GM12891 (cell line): ENCODE measurements at regions not wholly inside any gene's neighbourhood (a gene's known extent, or its start where the extent isn't known, plus 50 kb on each side); places are given as distances from the start of the nearest gene placed in this dataset.

ENCODE experiments used
- PAX5 ChIP-seq: IDR thresholded peaks from 2 replicates; pipeline ENCODE4 v1.6.1; 2011; ENCODE audit warnings: low read length, moderate library complexity, mild to moderate bottlenecking; ENCODE audit not compliant: insufficient read depth, severe bottlenecking
- POLR2A ChIP-seq: IDR thresholded peaks from 2 replicates; pipeline ENCODE4 v1.6.1; 2011; ENCODE audit warnings: low read depth, low read length, control low read depth
- POLR2AphosphoS5 ChIP-seq: IDR thresholded peaks from 2 replicates; pipeline ENCODE4 v1.6.1; 2011; ENCODE audit warnings: low read depth, low read length, control low read depth
- POU2F2 ChIP-seq: IDR thresholded peaks from 2 replicates; pipeline ENCODE4 v1.6.1; 2011; ENCODE audit warnings: low read depth, mild to moderate bottlenecking, control low read depth, low read length, moderate library complexity
- SPI1 ChIP-seq: IDR thresholded peaks from 2 replicates; pipeline ENCODE4 v1.6.1; 2011; ENCODE audit warnings: low read depth, low read length, control low read depth
- TAF1 ChIP-seq: IDR thresholded peaks from 2 replicates; pipeline ENCODE4 v1.6.1; 2011; ENCODE audit warnings: low read depth, low read length, control low read depth

DNA sequence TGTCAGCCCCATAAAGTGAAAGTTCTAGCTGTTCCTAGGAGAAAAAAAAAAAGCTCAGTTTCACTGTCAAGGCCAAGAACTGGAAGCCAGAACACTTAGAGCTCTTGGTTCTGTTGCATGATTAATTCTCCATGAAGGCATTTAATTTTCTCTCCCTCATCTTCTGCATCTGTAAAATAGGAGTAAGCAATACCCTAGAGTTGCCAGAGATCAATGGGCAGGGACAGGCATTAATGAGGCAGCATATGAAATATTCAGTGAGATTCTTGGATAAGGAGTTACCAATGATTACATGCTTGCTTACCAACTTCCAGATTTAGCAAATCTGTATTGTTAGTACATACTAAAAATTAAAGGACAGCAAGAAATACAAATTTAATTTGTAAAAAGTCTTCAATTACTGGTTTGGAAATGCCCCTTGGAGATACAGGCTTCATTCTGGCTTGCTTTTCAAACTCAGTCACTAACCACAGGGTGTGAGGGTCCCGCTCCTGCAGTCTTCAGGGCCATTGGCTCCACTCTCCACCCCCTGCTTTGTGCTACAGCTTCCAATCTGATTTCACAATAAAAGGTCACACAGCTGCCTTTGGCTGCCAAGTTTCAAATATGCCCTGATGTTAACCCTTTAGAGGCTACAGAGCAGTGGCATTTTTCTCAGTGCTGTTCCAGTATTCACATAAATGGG, 624.6 kb downstream of the BNC2 start:
- TF ChIP-seq TAF1 (no peak), SPI1 (no peak), POLR2AphosphoS5 (no peak), POLR2A (no peak), POU2F2 (no peak), PAX5 (no peak)
